HCT116 (cell line): ENCODE measurements at regions not wholly inside any gene's neighbourhood (a gene's known extent, or its start where the extent isn't known, plus 50 kb on each side); places are given as distances from the start of the nearest gene placed in this dataset.

Experiments
- ATAC-seq: fragments of 200-7000 bp; cut with Tn5 transposase; 2 replicates; pipeline ENCODE4 v1.9.1; 2020; ENCODE audit warnings: mild to moderate bottlenecking, moderate library complexity
- BruUV-seq: library from RNA; stranded (reverse); fragments of 400-500 nt; replicated peaks from 2 replicates; lab custom pipeline; 2021; lab: Mats Ljungman, UMichigan
- CTCF ChIA-PET: fragments of 300-600 bp; sonication (Branson Sonifier 250); formaldehyde crosslinking; loops from one replicate; lab custom pipeline; 2021; ENCODE audit warnings: antibody characterized with exemption; lab: Charles Lee
- POLR2A ChIA-PET: fragments of 300-600, 350-600 bp; sonication (Branson Sonifier 250); formaldehyde crosslinking; loops from one replicate; lab custom pipeline; 2021; ENCODE audit warnings: antibody characterized with exemption; lab: Charles Lee
- RAD21 ChIA-PET, 2 experiments: fragments of 300-600 bp; sonication (Branson Sonifier 250); formaldehyde crosslinking; loops; one replicate each; lab custom pipeline; 2023; ENCODE audit warnings: low total read pairs in 2 of 2; ENCODE audit not compliant: uncharacterized antibody in 2 of 2, unreplicated experiment in 2 of 2, low non-redundant PET in 1 of 2; lab: Charles Lee
- DNase-seq: peaks from one replicate; pipeline ENCODE4 v3.0.0-alpha.2; 2010; ENCODE audit warnings: low read depth, low spot score
- H2AFZ ChIP-seq: fragments of 200-600 bp; shearing (Covaris generic), sonication (generic); 2 replicates; pipeline ENCODE4 v1.6.1; 2017; ENCODE audit warnings: low read depth, mixed run types, mixed read lengths, antibody characterized with exemption, low read length; ENCODE audit not compliant: poor library complexity, severe bottlenecking
- H3K27ac ChIP-seq: 2 replicates; pipeline ENCODE4 v1.5.1; 2012; ENCODE audit warnings: low read depth, low read length
- H3K27me3 ChIP-seq: fragments of 200-600 bp; sonication (generic); 2 replicates; pipeline ENCODE4 v1.6.1; 2016; ENCODE audit warnings: mixed run types, low read length, mixed read lengths; ENCODE audit not compliant: insufficient read depth
- H3K36me3 ChIP-seq, 2 experiments: fragments of 200-500 bp in 1 of 2; fragments of 200-600 bp in 1 of 2; sonication (Bioruptor generic) in 1 of 2; sonication (generic) in 1 of 2; 2 replicates each; pipeline versions ENCODE4 v1.5.1 to v1.6.1; 2014 to 2016; ENCODE audit warnings: low read length in 2 of 2, inconsistent platforms in 1 of 2, mixed read lengths in 1 of 2, mixed run types in 1 of 2; ENCODE audit not compliant: insufficient read depth in 2 of 2, control insufficient read depth in 1 of 2
- H3K4me1 ChIP-seq, 2 experiments: fragments of 200-600 bp in 1 of 2; sonication (generic) in 1 of 2; 2 replicates each; pipeline versions ENCODE4 v1.5.1 to v1.6.1; 2012 to 2017; ENCODE audit warnings: low read length in 2 of 2, inconsistent platforms in 1 of 2, mild to moderate bottlenecking in 1 of 2, mixed read lengths in 1 of 2, mixed run types in 1 of 2, moderate library complexity in 1 of 2; ENCODE audit not compliant: insufficient read depth in 2 of 2, control insufficient read depth in 1 of 2
- H3K4me2 ChIP-seq: fragments of 200-600 bp; sonication (generic); 2 replicates; pipeline ENCODE4 v1.6.1; 2017; ENCODE audit warnings: mixed run types, low read length, mixed read lengths
- H3K4me3 ChIP-seq, 2 experiments: fragments of 200-600 bp in 1 of 2; sonication (generic) in 1 of 2; replicated peaks in 1 of 2; 2 replicates each; pipeline ENCODE4 v1.5.1; 2011 to 2016; ENCODE audit warnings: low read length in 2 of 2, control low read depth in 1 of 2, low read depth in 1 of 2, mild to moderate bottlenecking in 1 of 2, mixed read lengths in 1 of 2, mixed run types in 1 of 2
- H3K79me2 ChIP-seq: fragments of 200-600 bp; sonication (generic); 2 replicates; pipeline ENCODE4 v1.6.1; 2017; ENCODE audit warnings: mild to moderate bottlenecking, mixed run types, low read length, moderate library complexity, mixed read lengths; ENCODE audit not compliant: insufficient read depth
- H3K9ac ChIP-seq: fragments of 200-600 bp; sonication (generic); 2 replicates; pipeline ENCODE4 v1.6.1; 2016; ENCODE audit warnings: low read length, mixed read lengths
- H3K9me2 ChIP-seq: fragments of 200-600 bp; sonication (generic), shearing (Covaris generic); 2 replicates; pipeline ENCODE4 v1.6.1; 2017; ENCODE audit warnings: mixed run types, mild to moderate bottlenecking, moderate library complexity; ENCODE audit not compliant: insufficient read depth
- H3K9me3 ChIP-seq, 2 experiments: fragments of 200-500 bp in 1 of 2; fragments of 200-600 bp in 1 of 2; sonication (Bioruptor generic) in 1 of 2; sonication (generic) in 1 of 2; 2 replicates each; pipeline ENCODE4 v1.6.1; 2014 to 2017; ENCODE audit warnings: low read length in 2 of 2, mixed read lengths in 2 of 2, inconsistent platforms in 1 of 2, low read depth in 1 of 2, mild to moderate bottlenecking in 1 of 2, mixed run types in 1 of 2, moderate library complexity in 1 of 2; ENCODE audit not compliant: control insufficient read depth in 1 of 2, insufficient read depth in 1 of 2
- H4K20me1 ChIP-seq: fragments of 200-600 bp; sonication (generic), shearing (Covaris generic); 2 replicates; pipeline ENCODE4 v1.6.1; 2017; ENCODE audit warnings: mixed run types, mild to moderate bottlenecking, moderate library complexity; ENCODE audit not compliant: insufficient read depth
- EGR1 ChIP-seq: IDR thresholded peaks from 2 replicates; pipeline ENCODE4 v1.6.1; 2012; ENCODE audit warnings: low read depth
- EZH2phosphoT487 ChIP-seq: fragments of 200-600 bp; IDR thresholded peaks from 2 replicates; pipeline ENCODE4 v1.6.1; 2018; ENCODE audit warnings: antibody characterized with exemption, borderline replicate concordance
- FOSL1 ChIP-seq: IDR thresholded peaks from 2 replicates; pipeline ENCODE4 v1.6.1; 2012; ENCODE audit warnings: low read depth
- REST ChIP-seq: IDR thresholded peaks from 2 replicates; pipeline ENCODE4 v1.6.1; 2012; ENCODE audit warnings: low read depth
- SIN3A ChIP-seq: IDR thresholded peaks from 2 replicates; pipeline ENCODE4 v1.6.1; 2012; ENCODE audit warnings: low read depth
- intact Hi-C: fragments of 100-400 bp; cut with micrococcal nuclease; formaldehyde crosslinking; loops from 2 replicates; pipeline ENCODE4 v1.10.0; 2022
- TF ChIP-seq, protein P1 (sequence below): IDR thresholded peaks from 2 replicates; pipeline ENCODE4 v1.6.1; 2011; ENCODE audit warnings: mild to moderate bottlenecking, low read length, moderate library complexity; ENCODE audit not compliant: insufficient replicate concordance; ENCODE audit errors: extremely low read depth

DNA sequence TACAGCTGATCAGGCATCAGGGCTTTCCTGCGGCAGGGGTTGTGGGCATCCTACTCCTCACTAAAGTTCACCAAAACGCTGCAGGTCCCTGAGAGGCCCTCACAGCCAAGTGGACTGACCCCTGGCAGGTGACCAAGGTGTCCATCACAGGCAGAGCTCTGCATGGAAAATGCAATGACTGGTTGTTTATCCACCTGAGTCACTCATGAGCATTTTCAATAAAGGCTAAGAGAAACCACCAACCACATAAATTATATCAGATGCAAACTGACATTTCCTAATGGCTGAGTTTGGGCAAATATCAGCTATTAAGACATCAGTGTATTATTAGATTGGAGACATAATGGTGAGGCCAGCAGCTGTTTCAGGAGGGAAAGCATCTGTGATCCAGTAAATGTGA, 152.7 kb upstream of the SYNDIG1 start:
- BruUV-seq, result no TSS peak
- no peak overlapping the region for H3K9ac ChIP-seq
- no peak for TF ChIP-seq FOSL1
- no peak for TF ChIP-seq SIN3A
- no peak for TF ChIP-seq EGR1
- no peak for TF ChIP-seq REST
- no peak for TF ChIP-seq EZH2phosphoT487
- TF ChIP-seq, protein P1, sequence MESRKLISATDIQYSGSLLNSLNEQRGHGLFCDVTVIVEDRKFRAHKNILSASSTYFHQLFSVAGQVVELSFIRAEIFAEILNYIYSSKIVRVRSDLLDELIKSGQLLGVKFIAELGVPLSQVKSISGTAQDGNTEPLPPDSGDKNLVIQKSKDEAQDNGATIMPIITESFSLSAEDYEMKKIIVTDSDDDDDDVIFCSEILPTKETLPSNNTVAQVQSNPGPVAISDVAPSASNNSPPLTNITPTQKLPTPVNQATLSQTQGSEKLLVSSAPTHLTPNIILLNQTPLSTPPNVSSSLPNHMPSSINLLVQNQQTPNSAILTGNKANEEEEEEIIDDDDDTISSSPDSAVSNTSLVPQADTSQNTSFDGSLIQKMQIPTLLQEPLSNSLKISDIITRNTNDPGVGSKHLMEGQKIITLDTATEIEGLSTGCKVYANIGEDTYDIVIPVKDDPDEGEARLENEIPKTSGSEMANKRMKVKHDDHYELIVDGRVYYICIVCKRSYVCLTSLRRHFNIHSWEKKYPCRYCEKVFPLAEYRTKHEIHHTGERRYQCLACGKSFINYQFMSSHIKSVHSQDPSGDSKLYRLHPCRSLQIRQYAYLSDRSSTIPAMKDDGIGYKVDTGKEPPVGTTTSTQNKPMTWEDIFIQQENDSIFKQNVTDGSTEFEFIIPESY, result no peak
- no peaks in the 10 kb centered on the region for H3K9me2 ChIP-seq
- ChIA-PET POLR2A (no interaction called here), RAD21 (no interaction called here), CTCF (no interaction called here)
- H3K4me1 ChIP-seq, result no peaks in the 10 kb centered on the region
- no peak overlapping the region for H2AFZ ChIP-seq
- no peak for DNase-seq
- no peak overlapping the region for H3K4me2 ChIP-seq
- H3K27ac ChIP-seq, result no peak overlapping the region
- ATAC-seq, result no peak
- peaks cover 0 to 6% of the 10 kb centered on the region in 2 experiments; a peak in 1 of 4 replicates for H3K9me3 ChIP-seq
- H3K79me2 ChIP-seq, result no peaks in the 10 kb centered on the region
- no peak overlapping the region for H3K4me3 ChIP-seq
- H3K36me3 ChIP-seq, result no peaks in the 10 kb centered on the region
- no peaks in the 10 kb centered on the region for H4K20me1 ChIP-seq
- intact Hi-C loops, result no loop called here
- no peaks in the 10 kb centered on the region for H3K27me3 ChIP-seq
